K562 (cell line): ENCODE measurements at regions not wholly inside any gene's neighbourhood (a gene's known extent, or its start where the extent isn't known, plus 50 kb on each side); places are given as distances from the start of the nearest gene placed in this dataset.

Source experiments
- ATAC-seq: fragments of 200-7000 bp; cut with Tn5 transposase; 3 replicates; pipeline ENCODE4 v1.9.1; 2020; ENCODE audit warnings: moderate library complexity
- BruUV-seq: library from RNA; stranded (reverse); fragments of 400-500 nt; replicated peaks from 2 replicates; lab custom pipeline; 2021; lab: Mats Ljungman, UMichigan
- CTCF ChIA-PET: fragments of 300-600 bp; formaldehyde crosslinking; extraction: SDS; loops from one replicate; lab custom pipeline; 2021; ENCODE audit warnings: low intra/inter-chr PET ratio; lab: Yijun Ruan, JAX
- POLR2A ChIA-PET: fragments of 300-600, 350-650 bp; sonication (Branson Sonifier 250); formaldehyde crosslinking; extraction: SDS; loops from one replicate; lab custom pipeline; 2021; ENCODE audit warnings: antibody characterized with exemption, inconsistent platforms; lab: Yijun Ruan, JAX
- DNase-seq, 4 experiments: peaks; one replicate each; pipeline versions ENCODE4 v3.0.0 to v3.0.0-alpha.2; 2011 to 2018; ENCODE audit warnings: low spot score in 3 of 4, mixed read lengths in 3 of 4; ENCODE audit errors: extremely low read depth in 1 of 4
- FAIRE-seq: peaks from 2 replicates; lab custom pipeline; 2011; peaks lifted over from hg19 to GRCh38; lab: Jason Lieb, UNC
- H2AFZ ChIP-seq: 2 replicates; pipeline ENCODE4 v1.6.0; 2011; ENCODE audit warnings: low read depth, low read length, control low read depth, inconsistent platforms
- H3K27ac ChIP-seq: fragments of 200-600 bp; 3 replicates; pipeline ENCODE4 v1.8.0; 2011; ENCODE audit warnings: low read depth, mild to moderate bottlenecking, control low read depth, inconsistent platforms, low read length, moderate library complexity, mixed read lengths; ENCODE audit errors: extremely low read depth
- H3K27me3 ChIP-seq, 2 experiments: fragments of 300-600 bp in 1 of 2; 2 replicates in 1 of 2; 3 replicates in 1 of 2; pipeline versions ENCODE4 v1.6.0 to v1.8.0; 2011; ENCODE audit warnings: inconsistent platforms in 2 of 2, low read length in 2 of 2, mild to moderate bottlenecking in 1 of 2, mixed read lengths in 1 of 2, moderate library complexity in 1 of 2; ENCODE audit not compliant: control insufficient read depth in 2 of 2, insufficient read depth in 2 of 2
- H3K36me3 ChIP-seq: fragments of 300-600 bp; 3 replicates; pipeline ENCODE4 v1.8.0; 2011; ENCODE audit warnings: mild to moderate bottlenecking, low read length, inconsistent platforms; ENCODE audit not compliant: control insufficient read depth, insufficient read depth
- H3K4me1 ChIP-seq, 2 experiments: fragments of 200-600 bp in 1 of 2; replicated peaks in 1 of 2; 2 replicates in 1 of 2; 3 replicates in 1 of 2; pipeline versions ENCODE4 v1.5.1 to v1.8.0; 2011; ENCODE audit warnings: inconsistent platforms in 2 of 2, low read length in 2 of 2, mild to moderate bottlenecking in 1 of 2, mixed read lengths in 1 of 2, moderate library complexity in 1 of 2; ENCODE audit not compliant: control insufficient read depth in 2 of 2, insufficient read depth in 2 of 2
- H3K4me2 ChIP-seq: 2 replicates; pipeline ENCODE4 v1.6.1; 2011; ENCODE audit warnings: low read length, control low read depth, inconsistent platforms, mixed read lengths; ENCODE audit not compliant: insufficient read depth
- H3K4me3 ChIP-seq: fragments of 200-600 bp; sonication (generic), shearing (Covaris generic); 2 replicates; pipeline ENCODE4 v1.5.1; 2016; ENCODE audit warnings: control low read depth, inconsistent platforms
- H3K79me2 ChIP-seq: fragments of 200-600 bp; 3 replicates; pipeline ENCODE4 v1.8.0; 2011; ENCODE audit warnings: low read length, inconsistent platforms; ENCODE audit not compliant: control insufficient read depth, insufficient read depth
- H3K9ac ChIP-seq, 2 experiments: 2 replicates each; pipeline versions ENCODE4 v1.6.0 to v1.6.1; 2011; ENCODE audit warnings: low read depth in 2 of 2, low read length in 2 of 2, control low read depth in 1 of 2, inconsistent platforms in 1 of 2, mild to moderate bottlenecking in 1 of 2, mixed read lengths in 1 of 2; ENCODE audit not compliant: insufficient read depth in 1 of 2
- H3K9me1 ChIP-seq: one replicate; pipeline ENCODE4 v1.6.0; 2011; ENCODE audit warnings: inconsistent platforms, mild to moderate bottlenecking, low read length, moderate library complexity; ENCODE audit not compliant: control insufficient read depth, insufficient read depth
- H3K9me3 ChIP-seq: replicated peaks from 2 replicates; pipeline ENCODE4 v1.5.1; 2011; ENCODE audit warnings: low read depth, low read length, inconsistent platforms; ENCODE audit not compliant: control insufficient read depth, insufficient read depth
- H4K20me1 ChIP-seq: replicated peaks from 2 replicates; pipeline ENCODE4 v1.6.1; 2011; ENCODE audit warnings: low read length, inconsistent platforms, mixed read lengths; ENCODE audit not compliant: control insufficient read depth, insufficient read depth
- ATF4 ChIP-seq: fragments of 450-650 bp; formaldehyde crosslinking; IDR thresholded peaks from 2 replicates; pipeline ENCODE4 v1.4.0; 2022; ENCODE audit warnings: mild to moderate bottlenecking, moderate library complexity
- CC2D1A ChIP-seq: fragments of 450-650 bp; IDR thresholded peaks from 2 replicates; pipeline ENCODE4 v1.6.1; 2017; ENCODE audit warnings: mild to moderate bottlenecking
- FIP1L1 ChIP-seq: fragments of 200-400 bp; formaldehyde crosslinking; IDR thresholded peaks from 2 replicates; pipeline ENCODE4 v1.6.1; 2018; ENCODE audit warnings: mild to moderate bottlenecking, low read depth, low read length; ENCODE audit not compliant: poor library complexity, severe bottlenecking
- MGA ChIP-seq: fragments of 450-650 bp; IDR thresholded peaks from 2 replicates; pipeline ENCODE4 v1.6.1; 2016; ENCODE audit warnings: mild to moderate bottlenecking, moderate library complexity
- PCBP1 ChIP-seq: fragments of 200-400 bp; formaldehyde crosslinking; IDR thresholded peaks from 2 replicates; pipeline ENCODE4 v1.6.1; 2018; ENCODE audit warnings: mild to moderate bottlenecking, low read depth, low read length; ENCODE audit not compliant: poor library complexity, severe bottlenecking
- PHB2 ChIP-seq: fragments of 450-650 bp; IDR thresholded peaks from 2 replicates; pipeline ENCODE4 v1.6.1; 2017; ENCODE audit warnings: low read depth
- SMC3 ChIP-seq: conservative IDR thresholded peaks from 2 replicates; pipeline ENCODE4 v1.6.1; 2011; ENCODE audit warnings: low read depth, low read length, improper control_type of control experiment; ENCODE audit not compliant: insufficient read depth
- TARDBP ChIP-seq: fragments of 450-650 bp; IDR thresholded peaks from 2 replicates; pipeline ENCODE4 v1.6.1; 2016
- TCF15 ChIP-seq: fragments of 250-450 bp; sonication (Bioruptor Pico); IDR thresholded peaks from 2 replicates; pipeline ENCODE4 v1.8.0; 2022; ENCODE audit warnings: moderate library complexity, mild to moderate bottlenecking, inconsistent platforms
- TCFL5 ChIP-seq: fragments of 250-450 bp; sonication (Bioruptor Pico); conservative IDR thresholded peaks from 2 replicates; pipeline ENCODE4 v1.6.1; 2021; ENCODE audit warnings: mild to moderate bottlenecking, moderate library complexity, matching md5 sums
- ZSCAN29 ChIP-seq: fragments of 450-650 bp; IDR thresholded peaks from 2 replicates; pipeline ENCODE4 v1.6.1; 2017
- WGBS: fragments of 100-300 bp; shearing (Covaris generic); methylation state at CpG from one replicate; pipeline ENCODE4 v1.1.6; 2016; ENCODE audit warnings: low coverage, mixed read lengths; ENCODE audit not compliant: insufficient coverage; ENCODE audit errors: missing lambda C conversion rate; 5-methylcytosine and 5-hydroxymethylcytosine counted together
- in situ Hi-C: fragments of 300-500 bp; cut with MboI; formaldehyde crosslinking; loops from 4 replicates; pipeline ENCODE4 v1.15.0; 2018; ENCODE audit warnings: inconsistent platforms, mixed read lengths
- intact Hi-C: fragments of 100-400 bp; cut with micrococcal nuclease; formaldehyde crosslinking; loops from 2 replicates; pipeline ENCODE4 v1.14.2; 2022

- in situ Hi-C loops, result no loop called here
- H3K27me3 ChIP-seq, result peaks cover 6 to 19% of the 10 kb centered on the region in 2 experiments; a peak in 4 of 5 replicates
- no peak overlapping the region for H3K27ac ChIP-seq
- H3K4me3 ChIP-seq, result no peak overlapping the region
- H3K9ac ChIP-seq, result no peak overlapping the region
- no TSS peak for BruUV-seq
- no peak overlapping the region for H2AFZ ChIP-seq
- no peaks in the 10 kb centered on the region for H3K9me3 ChIP-seq
- 5% methylated on average over 2 of the region's 2 CpGs for WGBS
- intact Hi-C loops, result no loop called here
- no peaks in the 10 kb centered on the region for H3K79me2 ChIP-seq
- no peaks in the 10 kb centered on the region for H3K4me1 ChIP-seq
- CTCF ChIA-PET, result no interaction called here
- POLR2A ChIA-PET, result interaction anchor here (1.1 kb wide), 1 partner anchor 15 kb away, joined by 5 read pairs; no protein-coding TSS in a partner anchor
- DNase-seq, result no peak
- no peak for FAIRE-seq
- H3K36me3 ChIP-seq, result no peaks in the 10 kb centered on the region
- no peaks in the 10 kb centered on the region for H4K20me1 ChIP-seq
- no peaks in the 10 kb centered on the region for H3K9me1 ChIP-seq
- H3K4me2 ChIP-seq, result no peak overlapping the region
- no peak for ATAC-seq
- TF ChIP-seq TCF15 (CRISPR knock-in tag) (no peak), PCBP1 (no peak), TARDBP (no peak), PHB2 (no peak), CC2D1A (no peak), MGA (no peak), FIP1L1 (no peak), ATF4 (CRISPR knock-in tag) (no peak), TCFL5 (CRISPR knock-in tag) (no peak), SMC3 (no peak), ZSCAN29 (no peak)
Observed at GRCh38 chr4:25524663-25525062, 131.0 kb upstream of the SLC34A2 start.
